Brain microvascular endothelial cell (primary cell): ENCODE measurements at regions not wholly inside any gene's neighbourhood (a gene's known extent, or its start where the extent isn't known, plus 50 kb on each side); places are given as distances from the start of the nearest gene placed in this dataset.

Source experiments
- DNase-seq: peaks from one replicate; pipeline ENCODE4 v3.0.0-alpha.2; 2020
- H3K27ac ChIP-seq: fragments of 250-450 bp; sonication (Bioruptor Pico); 2 replicates; pipeline ENCODE4 v1.5.1; 2020; ENCODE audit warnings: mild to moderate bottlenecking, moderate library complexity
- H3K27me3 ChIP-seq: fragments of 250-450 bp; sonication (Bioruptor Pico); replicated peaks from 2 replicates; pipeline ENCODE4 v1.5.1; 2020; ENCODE audit warnings: mild to moderate bottlenecking
- H3K36me3 ChIP-seq: fragments of 250-450 bp; sonication (Bioruptor Pico); replicated peaks from 2 replicates; pipeline ENCODE4 v1.5.1; 2020; ENCODE audit warnings: mild to moderate bottlenecking
- H3K4me3 ChIP-seq: 2 replicates; pipeline ENCODE4 v1.5.1; 2011; ENCODE audit warnings: low read depth, mild to moderate bottlenecking, control low read depth, low read length, moderate library complexity
- CTCF ChIP-seq: IDR thresholded peaks from 2 replicates; pipeline ENCODE4 v1.5.1; 2011; ENCODE audit warnings: low read depth, mild to moderate bottlenecking, moderate library complexity, low read length, control low read depth, inconsistent platforms; ENCODE audit errors: missing control alignments
- in situ Hi-C: cut with HindIII; loops from 2 replicates; pipeline ENCODE4 v1.10.0; 2017; ENCODE audit warnings: low sequenced_read_pairs, low pct_ligation_motif_present

GRCh38 chrX:79443121-79443520, 76.0 kb upstream of the ITM2A start:
- TF ChIP-seq CTCF = no peak
- Histone ChIP-seq H3K4me3 (no peak overlapping the region), H3K27me3 (no peaks in the 10 kb centered on the region), H3K36me3 (no peaks in the 10 kb centered on the region), H3K27ac (no peak overlapping the region)
- in situ Hi-C loops = no loop called here
- DNase-seq = no peak

GRCh38 chrX:79440336-79440735, 73.2 kb upstream of the ITM2A start:
- TF ChIP-seq CTCF = no peak
- no peak for DNase-seq
- Histone ChIP-seq H3K27me3 (no peaks in the 10 kb centered on the region), H3K4me3 (no peak overlapping the region), H3K36me3 (no peaks in the 10 kb centered on the region), H3K27ac (no peak overlapping the region)
- in situ Hi-C loops = no loop called here
